ENCODE measurements at regions not wholly inside any gene's neighbourhood (a gene's known extent, or its start where the extent isn't known, plus 50 kb on each side); places are given as distances from the start of the nearest gene placed in this dataset.

GRCh38 chr14:94857950-94858349 lies 88.0 kb upstream of the GSC start:
- TF ChIP-seq POLR2A (IDR thresholded peaks at IDR 0.05) (no peak), CTCF (IDR thresholded peaks at IDR 0.05) (no peak)
